Dendritic cell treated with granulocyte-macrophage colony-stimulating factor and Interleukin-4, amounts not matched to agents 40 ng/mL and 50 ng/mL, for 4 days (primary cell): ENCODE measurements at regions not wholly inside any gene's neighbourhood (a gene's known extent, or its start where the extent isn't known, plus 50 kb on each side); places are given as distances from the start of the nearest gene placed in this dataset.

ENCODE experiments used
- H3K27ac Mint-ChIP-seq: one replicate; pipeline ENCODE4 v1.8.0; 2022; ENCODE audit warnings: mild to moderate bottlenecking, mixed read lengths
- H3K27me3 Mint-ChIP-seq: one replicate; pipeline ENCODE4 v1.8.0; 2022; ENCODE audit warnings: mild to moderate bottlenecking, mixed read lengths
- H3K36me3 Mint-ChIP-seq: one replicate; pipeline ENCODE4 v1.8.0; 2022; ENCODE audit warnings: low read depth, mixed read lengths
- H3K4me1 Mint-ChIP-seq: one replicate; pipeline ENCODE4 v1.8.0; 2022; ENCODE audit warnings: low read depth, mixed read lengths
- H3K4me3 Mint-ChIP-seq: one replicate; pipeline ENCODE4 v1.8.0; 2022; ENCODE audit warnings: mild to moderate bottlenecking, moderate library complexity, mixed read lengths
- H3K9me3 Mint-ChIP-seq: one replicate; pipeline ENCODE4 v1.8.0; 2022; ENCODE audit warnings: mixed read lengths
- intact Hi-C: fragments of 100-400 bp; cut with micrococcal nuclease; formaldehyde crosslinking; loops from one replicate; pipeline ENCODE4 v1.15.0; 2022

DNA sequence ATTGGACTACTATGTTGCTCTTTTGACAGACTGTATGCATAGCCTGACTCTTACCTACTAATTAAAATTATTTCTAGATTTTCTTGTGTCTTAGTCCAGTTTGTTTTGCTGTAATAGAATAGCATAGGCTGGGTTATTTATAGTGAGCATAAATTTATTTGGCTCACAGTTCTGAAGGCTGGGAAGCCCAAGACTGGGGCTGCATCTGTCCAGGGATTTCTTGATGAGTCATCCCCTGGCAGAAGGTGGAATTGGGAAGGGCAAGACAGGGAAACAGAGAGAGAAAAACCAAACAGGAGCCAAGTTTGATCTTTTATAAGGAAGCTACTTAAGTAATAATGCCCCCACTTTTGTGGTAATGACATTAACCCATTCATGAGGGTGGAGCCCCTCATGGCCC is 759.2 kb upstream of the LRFN5 start:
- no peak overlapping the region for H3K4me3 Mint-ChIP-seq

DNA sequence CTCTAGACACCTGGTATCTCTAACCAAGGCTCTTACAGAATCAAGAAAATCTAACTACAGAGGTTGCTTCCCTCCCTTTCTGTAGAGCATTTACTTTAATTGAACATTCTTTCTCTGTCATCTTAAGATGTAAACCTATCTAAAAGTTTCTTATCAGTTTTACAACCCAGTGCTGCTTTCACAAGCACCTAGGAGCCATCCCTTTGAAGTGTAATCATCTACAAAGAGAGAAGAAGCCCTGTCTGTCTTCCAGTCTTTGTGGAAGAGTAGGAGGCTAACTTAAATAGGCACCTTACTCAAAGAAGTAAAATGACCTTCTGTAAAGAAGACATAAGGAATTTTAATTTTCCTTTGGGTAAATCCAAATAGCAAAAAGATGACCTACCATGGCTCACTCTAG is 763.9 kb upstream of the LRFN5 start:
- intact Hi-C loops, result no loop called here
- no peaks in the 10 kb centered on the region for H3K27me3 Mint-ChIP-seq

More for the DNA sequence above, 759.2 kb upstream of the LRFN5 start:
- no peak overlapping the region for H3K27ac Mint-ChIP-seq
- H3K36me3 Mint-ChIP-seq, result no peaks in the 10 kb centered on the region
- intact Hi-C loops, result no loop called here
- no peaks in the 10 kb centered on the region for H3K27me3 Mint-ChIP-seq
- H3K4me1 Mint-ChIP-seq, result no peaks in the 10 kb centered on the region
- no peaks in the 10 kb centered on the region for H3K9me3 Mint-ChIP-seq

DNA sequence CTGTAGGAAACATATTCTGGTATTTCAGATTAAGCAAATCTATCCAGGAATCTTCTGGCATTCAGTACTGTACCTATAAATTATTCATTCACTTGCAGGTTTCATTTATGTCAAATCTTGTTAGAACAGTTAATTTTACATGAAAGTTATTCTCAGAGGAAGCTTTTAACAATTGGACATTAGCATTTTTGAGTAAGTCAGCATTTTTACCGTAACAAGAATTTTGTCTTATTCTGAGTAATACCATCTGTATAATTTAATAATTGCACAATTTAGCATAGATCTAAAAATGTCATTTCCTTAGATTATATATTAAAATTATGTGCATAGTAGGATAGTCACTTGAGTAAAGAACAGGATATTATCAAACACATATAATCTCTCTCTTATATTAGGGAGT is 764.8 kb upstream of the LRFN5 start:
- intact Hi-C loops, result no loop called here
- Mint-ChIP-seq H3K4me3 (no peak overlapping the region), H3K27ac (no peak overlapping the region), H3K36me3 (no peaks in the 10 kb centered on the region), H3K9me3 (peaks cover 10% of the 10 kb centered on the region), H3K4me1 (no peaks in the 10 kb centered on the region), H3K27me3 (no peaks in the 10 kb centered on the region)

More for the DNA sequence above, 763.9 kb upstream of the LRFN5 start:
- peaks cover 10% of the 10 kb centered on the region for H3K9me3 Mint-ChIP-seq
- no peak overlapping the region for H3K27ac Mint-ChIP-seq
- no peak overlapping the region for H3K4me3 Mint-ChIP-seq
- no peaks in the 10 kb centered on the region for H3K4me1 Mint-ChIP-seq
- H3K36me3 Mint-ChIP-seq, result no peaks in the 10 kb centered on the region

DNA sequence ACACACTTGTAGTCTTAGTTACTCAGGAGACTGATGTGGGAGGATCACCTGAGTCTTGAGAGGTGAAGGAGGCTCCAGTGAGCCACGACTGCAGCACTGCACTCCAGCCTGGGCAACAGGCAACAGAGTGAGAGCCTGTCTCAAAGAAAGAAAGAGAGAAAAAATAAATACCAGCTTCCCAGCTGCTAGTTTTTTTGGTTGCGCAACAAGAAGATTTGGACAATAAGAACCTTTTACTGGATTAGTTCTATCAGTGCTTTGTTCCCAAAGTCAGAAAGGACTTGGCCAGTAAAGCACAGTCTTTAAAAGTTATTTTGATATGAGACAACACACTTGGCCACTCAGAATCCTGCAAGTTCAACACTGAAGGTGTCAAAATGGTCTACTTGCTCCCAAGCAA is 768.1 kb upstream of the LRFN5 start:
- Mint-ChIP-seq H3K4me1 (no peaks in the 10 kb centered on the region), H3K27ac (no peak overlapping the region), H3K4me3 (no peak overlapping the region), H3K36me3 (no peaks in the 10 kb centered on the region), H3K9me3 (peaks cover 20% of the 10 kb centered on the region), H3K27me3 (no peaks in the 10 kb centered on the region)
- intact Hi-C loops, result no loop called here

DNA sequence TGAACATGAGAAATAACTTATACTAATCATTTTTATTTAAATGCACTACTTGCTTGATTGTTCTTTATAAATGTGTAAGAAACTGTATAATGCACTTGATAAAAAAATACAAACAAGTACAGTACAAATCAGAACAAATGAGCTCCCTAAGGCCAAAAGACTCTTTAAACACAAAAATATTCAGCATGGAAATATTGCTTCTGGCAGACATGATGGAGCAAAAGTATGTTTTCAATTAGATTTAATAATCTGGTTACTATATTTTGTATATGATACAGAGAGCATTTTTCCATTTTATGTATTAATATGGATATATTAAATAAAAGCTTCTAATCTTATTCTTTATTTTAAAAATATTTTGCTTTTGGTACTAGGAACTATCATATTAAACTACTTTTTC is 800.2 kb upstream of the LRFN5 start:
- intact Hi-C loops, result no loop called here
- Mint-ChIP-seq H3K27me3 (no peaks in the 10 kb centered on the region), H3K27ac (no peak overlapping the region), H3K36me3 (no peaks in the 10 kb centered on the region), H3K4me1 (no peaks in the 10 kb centered on the region), H3K4me3 (no peak overlapping the region), H3K9me3 (peaks cover 6% of the 10 kb centered on the region)

DNA sequence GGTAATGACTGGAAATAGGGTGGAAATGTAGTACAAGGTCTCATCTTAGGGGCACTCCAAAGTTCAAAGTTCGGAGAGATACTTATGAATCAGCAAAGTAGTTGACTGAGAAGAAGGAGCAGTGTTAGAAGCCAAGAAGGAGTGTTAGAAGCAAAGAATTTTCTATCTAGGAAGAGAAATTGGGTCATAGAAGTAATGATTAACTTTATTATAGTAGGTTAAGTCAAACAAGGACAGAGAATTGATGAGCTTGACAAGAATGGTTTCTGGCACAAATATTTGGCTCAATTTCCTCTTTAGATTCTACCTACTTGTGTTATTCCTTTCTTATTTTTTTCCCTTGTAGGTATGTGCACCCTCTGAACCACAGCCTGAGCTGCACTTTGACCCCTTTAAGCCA is 810.5 kb upstream of the LRFN5 start:
- Mint-ChIP-seq H3K4me1 (no peaks in the 10 kb centered on the region), H3K27me3 (no peaks in the 10 kb centered on the region), H3K36me3 (no peaks in the 10 kb centered on the region), H3K27ac (no peak overlapping the region), H3K9me3 (peaks cover 51% of the 10 kb centered on the region), H3K4me3 (no peak overlapping the region)
- intact Hi-C loops, result no loop called here

DNA sequence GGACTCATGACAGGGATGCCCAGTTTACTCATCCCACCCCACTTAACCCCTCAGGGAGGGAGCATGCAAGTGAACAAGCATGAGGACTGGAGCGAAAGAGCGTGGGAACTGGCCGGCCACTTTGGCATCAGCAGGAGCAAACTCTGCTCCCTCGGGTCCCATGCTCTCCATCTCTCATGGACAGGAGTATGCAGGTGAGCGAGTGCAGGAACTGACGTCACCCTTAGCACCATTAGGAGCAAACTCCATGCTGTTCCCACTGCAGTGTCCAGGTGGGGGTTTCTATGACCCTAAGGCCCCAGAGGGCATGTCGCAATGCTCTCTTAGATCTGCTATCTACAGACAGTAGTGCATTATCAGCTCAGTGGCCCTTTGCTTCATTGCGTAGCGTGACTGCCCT is 821.8 kb upstream of the LRFN5 start:
- H3K27ac Mint-ChIP-seq, result no peak overlapping the region
- no peaks in the 10 kb centered on the region for H3K36me3 Mint-ChIP-seq
- no peaks in the 10 kb centered on the region for H3K27me3 Mint-ChIP-seq
- no peak overlapping the region for H3K4me3 Mint-ChIP-seq
- no peaks in the 10 kb centered on the region for H3K4me1 Mint-ChIP-seq
- intact Hi-C loops, result no loop called here
- peaks cover 20% of the 10 kb centered on the region for H3K9me3 Mint-ChIP-seq

DNA sequence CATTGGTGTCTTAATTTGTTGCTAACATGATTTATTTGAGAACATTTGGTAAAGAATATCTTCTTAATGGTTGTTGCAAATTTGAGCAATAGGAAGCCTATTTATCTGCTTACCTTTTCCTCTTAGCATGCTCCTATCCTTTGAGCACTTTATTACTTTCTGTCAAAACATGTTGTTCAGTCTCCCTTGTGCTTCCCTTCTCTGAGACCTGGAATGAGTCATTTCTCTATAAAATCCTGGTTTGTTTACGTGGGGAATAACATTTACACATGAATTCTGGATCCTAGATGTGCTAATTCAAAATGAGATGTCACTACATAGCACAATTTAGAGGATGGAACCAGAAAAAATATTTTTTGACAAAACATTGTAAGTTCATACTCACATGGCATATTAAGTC is 844.0 kb upstream of the LRFN5 start:
- no peaks in the 10 kb centered on the region for H3K27me3 Mint-ChIP-seq
- no peaks in the 10 kb centered on the region for H3K36me3 Mint-ChIP-seq
- no peak overlapping the region for H3K4me3 Mint-ChIP-seq
- intact Hi-C loops, result no loop called here
- H3K9me3 Mint-ChIP-seq, result peaks cover 31% of the 10 kb centered on the region
- H3K4me1 Mint-ChIP-seq, result no peaks in the 10 kb centered on the region
- H3K27ac Mint-ChIP-seq, result no peak overlapping the region

DNA sequence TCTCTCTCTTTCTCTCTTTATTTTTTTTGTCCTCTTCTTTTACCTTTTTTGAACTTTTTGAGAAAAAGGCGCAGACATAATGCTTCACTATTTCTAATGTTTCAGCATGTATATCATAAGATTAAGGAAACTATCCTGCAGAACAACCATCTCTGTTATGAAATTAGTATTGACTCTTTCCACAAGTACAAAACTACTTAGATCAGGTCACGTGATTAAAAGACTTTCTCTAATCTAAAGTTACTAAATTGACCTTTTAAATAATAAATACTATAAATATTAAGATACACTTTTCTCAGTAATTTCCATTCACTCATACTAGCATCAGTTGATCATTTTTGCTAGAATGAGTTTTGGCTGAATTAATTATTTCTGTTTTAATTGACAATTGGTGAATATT is 844.5 kb upstream of the LRFN5 start:
- H3K4me1 Mint-ChIP-seq, result no peaks in the 10 kb centered on the region
- intact Hi-C loops, result no loop called here

DNA sequence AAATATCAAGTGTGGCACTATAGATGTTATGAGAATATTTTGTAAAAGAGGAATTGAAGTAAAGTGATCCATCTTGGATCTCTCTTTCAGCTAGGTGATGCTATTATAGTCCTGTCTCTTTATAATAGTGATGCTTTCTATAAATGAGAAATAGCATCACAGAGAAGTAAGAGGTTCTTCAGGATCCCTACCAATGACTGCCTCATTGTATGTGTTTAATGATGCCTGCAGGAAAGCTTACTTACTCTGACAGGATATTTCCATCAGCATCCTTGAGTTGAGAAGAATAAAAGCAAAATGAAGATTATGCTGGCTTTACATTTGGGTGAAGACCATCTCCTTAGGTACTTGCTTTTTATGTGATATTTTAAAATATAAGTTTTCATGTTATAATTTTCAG is 846.0 kb upstream of the LRFN5 start:
- Mint-ChIP-seq H3K36me3 (no peaks in the 10 kb centered on the region), H3K27ac (no peak overlapping the region), H3K9me3 (peaks cover 50% of the 10 kb centered on the region), H3K4me1 (no peaks in the 10 kb centered on the region), H3K27me3 (no peaks in the 10 kb centered on the region), H3K4me3 (no peak overlapping the region)
- intact Hi-C loops, result no loop called here

More for the DNA sequence above, 844.5 kb upstream of the LRFN5 start:
- H3K27ac Mint-ChIP-seq, result no peak overlapping the region
- peaks cover 36% of the 10 kb centered on the region for H3K9me3 Mint-ChIP-seq
- no peaks in the 10 kb centered on the region for H3K27me3 Mint-ChIP-seq
- H3K36me3 Mint-ChIP-seq, result no peaks in the 10 kb centered on the region
- H3K4me3 Mint-ChIP-seq, result no peak overlapping the region

DNA sequence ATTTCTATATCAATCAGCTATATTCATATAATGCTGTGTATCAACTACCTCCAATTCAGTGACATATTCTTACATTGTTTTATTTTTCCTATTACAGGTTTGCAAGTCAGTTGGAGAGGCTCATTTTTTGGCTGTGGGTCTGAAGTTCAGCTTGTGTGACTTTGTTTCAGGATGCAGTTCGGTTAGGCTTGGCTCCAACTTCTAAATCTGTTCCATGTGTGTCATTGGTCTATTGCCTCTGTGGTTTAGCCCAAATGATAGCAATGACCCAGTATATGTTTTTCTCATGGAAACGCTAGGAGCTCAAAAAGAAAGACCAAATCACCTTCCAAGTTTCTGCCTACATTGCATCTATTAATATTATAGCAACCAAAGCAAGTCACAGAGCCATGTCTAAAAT is 848.6 kb upstream of the LRFN5 start:
- Mint-ChIP-seq H3K27ac (no peak overlapping the region), H3K27me3 (no peaks in the 10 kb centered on the region), H3K4me3 (no peak overlapping the region), H3K4me1 (no peaks in the 10 kb centered on the region), H3K36me3 (no peaks in the 10 kb centered on the region), H3K9me3 (peaks cover 54% of the 10 kb centered on the region)
- intact Hi-C loops, result no loop called here

DNA sequence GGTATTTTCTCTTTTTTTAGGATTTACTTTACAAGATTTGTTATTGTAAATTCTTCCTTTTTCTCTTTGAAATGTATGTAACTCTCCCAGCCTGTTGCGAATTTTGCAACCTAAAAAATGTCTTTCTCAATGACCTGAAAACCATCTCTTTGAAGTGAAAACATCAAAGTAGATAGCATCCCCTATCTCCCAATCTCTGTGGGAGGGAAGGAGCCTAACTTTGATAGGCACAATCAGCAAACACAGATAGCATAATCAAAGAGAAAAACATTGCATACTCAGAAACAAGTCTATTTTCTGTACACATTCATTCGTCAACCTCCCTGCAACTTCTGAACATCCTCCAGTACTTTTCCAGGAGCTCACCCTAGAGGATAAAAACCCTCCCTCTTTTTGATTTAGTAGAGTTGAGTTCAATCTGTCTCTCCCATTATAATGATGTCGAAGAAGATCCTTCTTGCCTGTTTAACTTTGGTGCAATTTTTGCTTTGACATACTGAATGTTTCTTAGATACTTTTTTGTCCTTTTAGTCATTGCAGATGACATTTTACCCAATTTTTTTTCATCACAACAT is 849.2 kb upstream of the LRFN5 start:
- Mint-ChIP-seq H3K9me3 (peaks cover 49% of the 10 kb centered on the region), H3K4me1 (no peaks in the 10 kb centered on the region), H3K4me3 (no peak overlapping the region), H3K27ac (no peak overlapping the region), H3K27me3 (no peaks in the 10 kb centered on the region), H3K36me3 (no peaks in the 10 kb centered on the region)
- intact Hi-C loops, result no loop called here

DNA sequence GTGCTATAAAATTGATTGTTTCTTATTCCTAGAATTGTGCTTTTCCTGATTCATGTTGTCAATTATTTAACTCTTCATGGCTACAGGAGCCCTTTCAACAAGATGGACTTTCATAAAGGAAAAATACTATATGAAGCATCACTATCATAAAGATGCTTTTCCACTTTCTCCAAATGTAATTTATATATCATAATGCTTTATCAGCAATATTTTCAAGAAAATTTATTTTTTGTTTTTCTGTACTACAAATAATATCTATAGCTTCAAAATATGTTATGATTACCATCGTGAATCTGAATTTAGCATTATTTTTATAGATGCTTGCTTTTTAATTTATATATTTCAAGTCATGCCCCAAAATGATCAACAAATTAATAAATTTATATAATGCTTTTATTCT is 873.5 kb upstream of the LRFN5 start:
- peaks cover 27% of the 10 kb centered on the region for H3K9me3 Mint-ChIP-seq
- H3K4me3 Mint-ChIP-seq, result no peak overlapping the region
- no peaks in the 10 kb centered on the region for H3K4me1 Mint-ChIP-seq
- H3K27ac Mint-ChIP-seq, result no peak overlapping the region
- intact Hi-C loops, result no loop called here
- no peaks in the 10 kb centered on the region for H3K27me3 Mint-ChIP-seq
- H3K36me3 Mint-ChIP-seq, result no peaks in the 10 kb centered on the region

DNA sequence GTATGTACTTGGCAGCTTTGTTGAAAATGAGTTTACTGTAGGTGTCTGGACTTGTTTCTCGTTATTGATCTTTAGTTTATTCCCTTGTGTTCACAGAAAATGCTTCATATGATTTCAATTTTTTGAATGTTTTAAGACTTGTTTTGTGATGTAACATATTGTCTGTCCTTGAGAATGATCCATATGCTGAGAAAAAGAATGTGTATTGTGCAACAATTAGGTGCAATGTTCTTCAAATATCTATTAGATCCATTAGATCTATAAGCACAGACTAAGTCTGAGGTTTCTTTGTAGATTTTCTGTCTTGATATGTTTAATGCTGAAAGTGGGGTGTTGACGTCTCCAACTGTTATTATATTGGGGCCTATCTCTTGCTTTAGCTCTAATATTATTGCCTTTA is 879.6 kb upstream of the LRFN5 start:
- intact Hi-C loops, result no loop called here
- Mint-ChIP-seq H3K4me3 (no peak overlapping the region), H3K4me1 (no peaks in the 10 kb centered on the region), H3K9me3 (peaks cover 58% of the 10 kb centered on the region), H3K27me3 (no peaks in the 10 kb centered on the region), H3K36me3 (no peaks in the 10 kb centered on the region), H3K27ac (no peak overlapping the region)

DNA sequence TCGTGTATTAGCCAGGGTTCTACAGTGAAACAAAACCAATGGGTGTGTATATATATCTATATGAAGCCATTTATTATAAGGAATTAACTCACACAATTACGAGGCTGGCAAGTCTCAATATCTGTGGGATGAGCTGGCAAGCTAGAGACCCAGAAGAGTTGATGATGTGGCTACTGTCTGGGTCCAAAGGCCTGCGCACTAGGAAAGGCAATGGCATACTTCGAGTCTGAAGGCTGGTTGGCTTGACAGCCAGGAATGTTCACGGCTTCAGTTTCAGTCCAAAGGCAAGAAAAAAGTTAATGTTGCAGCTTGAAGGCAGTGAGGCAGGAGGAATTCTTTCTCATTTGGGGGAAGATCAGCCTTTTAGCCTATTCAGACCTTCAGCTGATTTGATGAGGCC is 893.3 kb upstream of the LRFN5 start:
- Mint-ChIP-seq H3K9me3 (peaks cover 42% of the 10 kb centered on the region), H3K27me3 (no peaks in the 10 kb centered on the region), H3K4me1 (no peaks in the 10 kb centered on the region)

More for the DNA sequence above, 893.3 kb upstream of the LRFN5 start:
- H3K27ac Mint-ChIP-seq, result no peak overlapping the region
- no peak overlapping the region for H3K4me3 Mint-ChIP-seq
- intact Hi-C loops, result no loop called here
- no peaks in the 10 kb centered on the region for H3K36me3 Mint-ChIP-seq
